Neuronal stem cell (in vitro differentiated cells): ENCODE measurements at regions not wholly inside any gene's neighbourhood (a gene's known extent, or its start where the extent isn't known, plus 50 kb on each side); places are given as distances from the start of the nearest gene placed in this dataset.

Experiments used
- DNase-seq: peaks from one replicate; pipeline ENCODE4 v3.0.0-alpha.2; 2013; ENCODE audit warnings: low spot score
- H2AFZ ChIP-seq: one replicate; pipeline ENCODE4 v1.6.1; 2013; ENCODE audit warnings: mild to moderate bottlenecking, low read length, inconsistent platforms
- H2AK5ac ChIP-seq: 2 replicates; pipeline ENCODE4 v1.6.1; 2013; ENCODE audit warnings: low read depth, mild to moderate bottlenecking, inconsistent platforms, low read length, moderate library complexity, mixed read lengths
- H2BK120ac ChIP-seq: 2 replicates; pipeline ENCODE4 v1.6.1; 2013; ENCODE audit warnings: low read depth, mild to moderate bottlenecking, inconsistent platforms, low read length, moderate library complexity, mixed read lengths
- H2BK12ac ChIP-seq: one replicate; pipeline ENCODE4 v1.6.1; 2013; ENCODE audit warnings: low read length, inconsistent platforms
- H2BK15ac ChIP-seq: 2 replicates; pipeline ENCODE4 v1.6.1; 2013; ENCODE audit warnings: mild to moderate bottlenecking, low read length, inconsistent platforms, mixed read lengths
- H2BK5ac ChIP-seq: one replicate; pipeline ENCODE4 v1.6.1; 2013; ENCODE audit warnings: inconsistent platforms, mild to moderate bottlenecking, low read length, moderate library complexity
- H3K14ac ChIP-seq: one replicate; pipeline ENCODE4 v1.6.1; 2013; ENCODE audit warnings: low read length, inconsistent platforms
- H3K18ac ChIP-seq: 2 replicates; pipeline ENCODE4 v1.6.1; 2013; ENCODE audit warnings: low read length, inconsistent platforms
- H3K23ac ChIP-seq: 2 replicates; pipeline ENCODE4 v1.6.1; 2013; ENCODE audit warnings: low read depth, mild to moderate bottlenecking, mixed read lengths, low read length, inconsistent platforms; ENCODE audit not compliant: poor library complexity
- H3K27ac ChIP-seq: replicated peaks from 3 replicates; pipeline ENCODE4 v1.5.1; 2013; ENCODE audit warnings: low read length, inconsistent platforms
- H3K27me3 ChIP-seq, 3 experiments: 2 replicates each; pipeline ENCODE4 v1.6.1; 2013; ENCODE audit warnings: low read length in 3 of 3, mild to moderate bottlenecking in 2 of 3, inconsistent platforms in 1 of 3, low read depth in 1 of 3, mixed read lengths in 1 of 3, moderate library complexity in 1 of 3; ENCODE audit not compliant: control insufficient read depth in 3 of 3, insufficient read depth in 3 of 3
- H3K36me3 ChIP-seq, 2 donors: replicated peaks in 1 of 2; 2 replicates each; pipeline ENCODE4 v1.6.1; 2013; ENCODE audit warnings: low read length in 2 of 2; ENCODE audit not compliant: control insufficient read depth in 2 of 2, insufficient read depth in 2 of 2
- H3K4ac ChIP-seq: 2 replicates; pipeline ENCODE4 v1.6.1; 2013; ENCODE audit warnings: inconsistent platforms, mild to moderate bottlenecking, low read length, moderate library complexity
- H3K4me1 ChIP-seq, 2 donors: 1 replicate in 1 of 2; 2 replicates in 1 of 2; pipeline ENCODE4 v1.6.1; 2013; ENCODE audit warnings: low read length in 2 of 2, low read depth in 1 of 2; ENCODE audit not compliant: control insufficient read depth in 2 of 2, insufficient read depth in 1 of 2
- H3K4me2 ChIP-seq: one replicate; pipeline ENCODE4 v1.6.1; 2013; ENCODE audit warnings: mild to moderate bottlenecking, low read length, inconsistent platforms; ENCODE audit not compliant: insufficient read depth, poor library complexity, severe bottlenecking
- H3K4me3 ChIP-seq, 2 donors: 2 replicates each; pipeline ENCODE4 v1.5.1; 2013; ENCODE audit warnings: low read length in 2 of 2, mild to moderate bottlenecking in 2 of 2, inconsistent platforms in 1 of 2, moderate library complexity in 1 of 2
- H3K79me1 ChIP-seq: one replicate; pipeline ENCODE4 v1.6.1; 2013; ENCODE audit warnings: low read depth, mild to moderate bottlenecking, inconsistent platforms, low read length, moderate library complexity
- H3K9ac ChIP-seq: one replicate; pipeline ENCODE4 v1.6.1; 2013; ENCODE audit warnings: mild to moderate bottlenecking, low read depth, low read length, inconsistent platforms; ENCODE audit not compliant: poor library complexity
- H3K9me3 ChIP-seq, 2 donors: replicated peaks in 1 of 2; 2 replicates each; pipeline versions ENCODE3 to v1.6.1; 2013; ENCODE audit warnings: low read length in 2 of 2, mild to moderate bottlenecking in 2 of 2, inconsistent platforms in 1 of 2, low read depth in 1 of 2, mixed read lengths in 1 of 2, moderate library complexity in 1 of 2; ENCODE audit not compliant: control insufficient read depth in 2 of 2, insufficient read depth in 1 of 2
- H4K8ac ChIP-seq: one replicate; pipeline ENCODE4 v1.6.1; 2013; ENCODE audit warnings: low read depth, mild to moderate bottlenecking, inconsistent platforms, low read length, moderate library complexity
- H4K91ac ChIP-seq: one replicate; pipeline ENCODE4 v1.6.1; 2013; ENCODE audit warnings: low read length, low read depth, mild to moderate bottlenecking, inconsistent platforms; ENCODE audit not compliant: poor library complexity
- WGBS, 2 donors: extraction: QIAGEN DNeasy Blood & Tissue Kit; methylation state at CpG; one replicate each; pipeline ENCODE4 v1.1.7; 2013; ENCODE audit warnings: missing lambda C conversion rate in 2 of 2, mixed read lengths in 1 of 2; ENCODE audit not compliant: insufficient read length in 2 of 2, insufficient replicate concordance in 1 of 2; ENCODE audit errors: extremely low coverage in 2 of 2; 5-methylcytosine and 5-hydroxymethylcytosine counted together

DNA sequence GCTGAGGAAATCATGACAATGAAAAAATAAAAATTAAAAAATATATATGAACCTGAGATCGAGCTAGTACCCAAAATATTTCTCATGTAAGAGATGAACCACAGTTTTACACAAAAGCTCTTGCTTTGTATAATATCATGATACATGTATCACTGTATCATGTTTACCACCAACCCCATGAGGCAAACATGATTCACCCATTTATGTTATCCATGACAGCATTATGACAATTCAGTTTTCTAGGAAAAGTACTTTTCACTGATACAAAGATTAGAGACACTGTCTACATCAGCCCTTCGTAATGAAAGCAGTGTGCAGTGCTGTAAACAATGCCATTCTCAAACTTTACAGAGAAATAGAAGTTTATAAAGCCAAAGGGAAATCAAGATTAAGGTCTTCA is 852.5 kb upstream of the LRRC4C start:
- no peak overlapping the region for H3K4ac ChIP-seq
- WGBS, 2 donors = no CpG with 5 or more reads among the region's 2 CpGs
- no peak overlapping the region for H3K4me3 ChIP-seq

GRCh38 chr11:42315267-42315666 is 855.8 kb upstream of the LRRC4C start:
- DNase-seq = no peak

More for the DNA sequence above, 852.5 kb upstream of the LRRC4C start:
- H3K4me2 ChIP-seq = no peak overlapping the region
- no peak overlapping the region for H2AFZ ChIP-seq
- H2BK12ac ChIP-seq = no peak overlapping the region
- H3K23ac ChIP-seq = no peak overlapping the region
- H3K27me3 ChIP-seq = no peaks in the 10 kb centered on the region
- no peak for DNase-seq
- no peak overlapping the region for H3K18ac ChIP-seq
- H3K9ac ChIP-seq = no peak overlapping the region
- H2BK5ac ChIP-seq = no peak overlapping the region
- no peaks in the 10 kb centered on the region for H3K79me1 ChIP-seq
- H2AK5ac ChIP-seq = no peak overlapping the region
- H3K9me3 ChIP-seq = no peaks in the 10 kb centered on the region
- no peak overlapping the region for H2BK120ac ChIP-seq
- H4K8ac ChIP-seq = no peak overlapping the region
- H3K27ac ChIP-seq = no peak overlapping the region
- no peak overlapping the region for H2BK15ac ChIP-seq
- H3K36me3 ChIP-seq = no peaks in the 10 kb centered on the region
- H3K4me1 ChIP-seq = no peaks in the 10 kb centered on the region
- H3K14ac ChIP-seq = no peak overlapping the region
- H4K91ac ChIP-seq = no peak overlapping the region

DNA sequence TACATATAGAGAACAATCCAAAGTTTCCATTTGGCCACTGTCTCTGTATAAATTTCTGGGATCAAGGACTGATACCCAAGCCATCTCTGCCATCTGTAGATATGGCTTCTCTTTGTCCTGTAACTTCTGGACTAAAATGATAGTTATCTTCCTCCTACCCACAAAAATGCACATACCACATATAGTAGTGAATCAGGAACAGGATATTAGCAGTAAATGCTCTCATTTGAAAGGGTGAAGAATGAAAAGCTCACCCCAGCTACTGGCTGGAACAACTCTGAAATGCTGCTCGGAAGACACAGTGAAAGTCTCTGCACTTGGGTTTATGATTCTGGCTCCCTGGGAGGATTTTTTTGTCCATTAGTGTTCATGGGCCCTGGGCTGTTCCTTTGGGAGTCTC is 856.4 kb upstream of the LRRC4C start:
- Histone ChIP-seq H3K4me2 (no peak overlapping the region), H2BK12ac (no peak overlapping the region), H3K18ac (no peak overlapping the region), H3K9ac (no peak overlapping the region), H3K4ac (no peak overlapping the region), H4K8ac (no peak overlapping the region), H3K36me3 (no peaks in the 10 kb centered on the region), H3K14ac (no peak overlapping the region), H3K27ac (no peak overlapping the region), H2AFZ (no peak overlapping the region), H3K79me1 (no peaks in the 10 kb centered on the region), H3K23ac (no peak overlapping the region), H3K4me3 (no peak overlapping the region), H4K91ac (no peak overlapping the region), H3K9me3 (no peaks in the 10 kb centered on the region), H2BK5ac (no peak overlapping the region), H2AK5ac (no peak overlapping the region), H2BK15ac (no peak overlapping the region), H2BK120ac (no peak overlapping the region), H3K27me3 (no peaks in the 10 kb centered on the region), H3K4me1 (no peaks in the 10 kb centered on the region)
- no CpG with 5 or more reads among the region's 1 CpG for WGBS, 2 donors
- DNase-seq = no peak

More at GRCh38 chr11:42315267-42315666, 855.8 kb upstream of the LRRC4C start:
- H2BK12ac ChIP-seq = no peak overlapping the region
- no peak overlapping the region for H2BK120ac ChIP-seq
- H3K14ac ChIP-seq = no peak overlapping the region
- no peaks in the 10 kb centered on the region for H3K27me3 ChIP-seq
- no peak overlapping the region for H3K4ac ChIP-seq
- no peaks in the 10 kb centered on the region for H3K4me1 ChIP-seq
- H3K27ac ChIP-seq = no peak overlapping the region
- no peak overlapping the region for H2BK15ac ChIP-seq
- no peaks in the 10 kb centered on the region for H3K9me3 ChIP-seq
- H3K79me1 ChIP-seq = no peaks in the 10 kb centered on the region
- no peak overlapping the region for H3K23ac ChIP-seq
- H3K36me3 ChIP-seq = no peaks in the 10 kb centered on the region
- no peak overlapping the region for H4K8ac ChIP-seq
- no peak overlapping the region for H3K18ac ChIP-seq
- H2BK5ac ChIP-seq = no peak overlapping the region
- H4K91ac ChIP-seq = no peak overlapping the region
- WGBS, 2 donors = no CpG with 5 or more reads among the region's 1 CpG
- no peak overlapping the region for H2AK5ac ChIP-seq
- H3K9ac ChIP-seq = no peak overlapping the region
- H2AFZ ChIP-seq = no peak overlapping the region
- H3K4me3 ChIP-seq = no peak overlapping the region
- H3K4me2 ChIP-seq = no peak overlapping the region

GRCh38 chr11:42319921-42320320 is 860.5 kb upstream of the LRRC4C start:
- Histone ChIP-seq H2AFZ (no peak overlapping the region), H3K36me3 (no peaks in the 10 kb centered on the region), H2BK12ac (no peak overlapping the region), H3K18ac (no peak overlapping the region), H2BK120ac (no peak overlapping the region), H3K4me1 (no peaks in the 10 kb centered on the region), H3K9ac (no peak overlapping the region), H4K91ac (no peak overlapping the region), H3K14ac (no peak overlapping the region), H2BK15ac (no peak overlapping the region), H4K8ac (no peak overlapping the region), H3K9me3 (no peaks in the 10 kb centered on the region), H3K4me2 (no peak overlapping the region), H3K79me1 (no peaks in the 10 kb centered on the region), H3K23ac (no peak overlapping the region), H2BK5ac (no peak overlapping the region), H3K27me3 (no peaks in the 10 kb centered on the region), H3K27ac (no peak overlapping the region), H3K4me3 (no peak overlapping the region), H3K4ac (no peak overlapping the region), H2AK5ac (no peak overlapping the region)
- DNase-seq = no peak
